HG03520 (cell line): ENCODE measurements at regions not wholly inside any gene's neighbourhood (a gene's known extent, or its start where the extent isn't known, plus 50 kb on each side); places are given as distances from the start of the nearest gene placed in this dataset.
"Not testable (repeated sequence)": the region's sequence is repeated elsewhere in the genome, so short reads cannot be mapped to it uniquely, and the experiment has no call there.

Experiments used
- ATAC-seq: cut with Tn5 transposase; IDR thresholded peaks from one replicate; pipeline ENCODE4 v1.9.1; 2021; ENCODE audit warnings: mild to moderate bottlenecking, moderate library complexity; ENCODE audit not compliant: unreplicated experiment

DNA sequence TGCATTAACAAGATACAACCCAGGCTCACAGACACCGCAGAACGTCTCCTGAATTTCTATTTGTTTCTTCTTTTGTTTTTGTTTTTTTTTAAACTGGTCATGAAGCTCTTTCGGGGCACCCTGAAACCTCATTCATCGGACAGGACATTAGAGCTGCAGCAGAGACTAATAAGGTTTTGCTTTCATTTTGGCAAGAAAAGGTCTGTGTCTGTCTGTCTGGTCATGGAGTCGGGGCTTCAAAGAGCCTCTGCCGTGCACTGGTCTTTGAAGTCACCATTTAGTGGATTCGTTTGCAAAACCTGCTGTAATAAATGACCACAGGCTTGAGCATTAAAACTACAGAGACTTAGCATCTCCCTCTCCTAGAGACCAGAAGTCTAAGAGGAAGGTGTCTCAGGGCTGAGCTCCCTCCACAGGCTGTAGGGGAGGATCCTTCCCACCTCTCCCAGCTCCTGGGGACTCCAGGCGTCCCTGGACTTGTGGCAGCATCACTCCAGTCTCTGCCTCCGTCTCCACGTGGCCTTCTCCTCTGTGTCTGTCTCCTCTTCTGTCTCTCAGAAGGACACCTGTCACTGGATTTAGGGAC, 247.5 kb downstream of the CRLF2 start:
- ATAC-seq, result no peak

GRCh38 chrX:960821-961220, 251.6 kb downstream of the CRLF2 start:
- ATAC-seq, result no peak

- no peak for ATAC-seq
Measured at GRCh38 chrX:959595-959994, 252.9 kb downstream of the CRLF2 start.

DNA sequence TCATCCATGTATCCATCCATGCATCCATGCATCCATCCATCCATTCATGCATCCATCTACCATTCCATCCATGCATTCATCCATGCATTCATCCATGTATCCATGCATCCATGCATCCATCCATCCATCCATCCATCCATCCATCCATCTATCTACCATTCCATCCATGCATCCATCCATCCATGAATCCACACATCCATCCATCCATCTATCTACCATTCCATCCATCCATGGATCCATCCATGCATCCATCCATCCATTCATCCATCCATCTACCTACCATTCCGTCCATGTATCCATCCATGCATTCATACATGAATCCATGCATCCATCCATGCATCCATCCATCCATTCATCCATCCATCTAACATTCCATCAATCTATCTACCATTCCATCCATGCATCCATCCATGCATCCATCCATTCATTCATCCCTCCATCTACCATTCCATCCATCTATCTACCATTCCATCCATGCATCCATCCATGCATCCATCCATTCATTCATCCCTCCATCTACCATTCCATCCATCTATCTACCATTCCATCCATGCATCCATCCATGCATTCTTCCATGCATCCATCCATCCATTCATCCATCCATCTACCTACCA, 257.2 kb downstream of the CRLF2 start:
- not testable (repeated sequence) for ATAC-seq

DNA sequence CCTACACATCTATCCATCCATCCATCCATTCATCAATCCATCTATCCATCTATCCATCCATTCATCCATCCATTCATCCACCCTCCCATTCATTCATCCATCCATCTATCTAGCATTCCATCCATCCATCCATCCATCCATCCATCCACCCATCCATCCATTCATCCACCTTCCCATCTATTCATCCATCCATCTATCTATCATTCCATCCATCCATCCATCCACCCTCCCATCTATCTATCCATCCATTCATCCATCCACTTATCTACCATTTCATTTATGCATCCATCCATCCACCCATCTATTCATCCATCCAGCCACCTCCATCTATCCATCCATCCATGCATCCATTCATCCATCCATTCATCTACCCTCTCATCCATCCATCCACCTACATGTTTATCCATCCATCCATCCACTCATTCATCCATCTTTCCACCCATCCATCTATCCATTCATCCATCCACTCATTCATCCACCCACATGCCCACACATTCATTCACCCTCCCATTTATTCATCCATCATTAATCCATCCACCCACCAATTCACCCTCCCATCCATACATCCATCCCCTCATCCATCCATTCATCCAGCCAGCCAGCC, 258.5 kb downstream of the CRLF2 start:
- no peak for ATAC-seq

GRCh38 chrX:952816-953215, 259.6 kb downstream of the CRLF2 start:
- ATAC-seq, result no peak

- ATAC-seq, result not testable (repeated sequence)
Measured at GRCh38 chrX:947262-947661, 265.2 kb downstream of the CRLF2 start.

DNA sequence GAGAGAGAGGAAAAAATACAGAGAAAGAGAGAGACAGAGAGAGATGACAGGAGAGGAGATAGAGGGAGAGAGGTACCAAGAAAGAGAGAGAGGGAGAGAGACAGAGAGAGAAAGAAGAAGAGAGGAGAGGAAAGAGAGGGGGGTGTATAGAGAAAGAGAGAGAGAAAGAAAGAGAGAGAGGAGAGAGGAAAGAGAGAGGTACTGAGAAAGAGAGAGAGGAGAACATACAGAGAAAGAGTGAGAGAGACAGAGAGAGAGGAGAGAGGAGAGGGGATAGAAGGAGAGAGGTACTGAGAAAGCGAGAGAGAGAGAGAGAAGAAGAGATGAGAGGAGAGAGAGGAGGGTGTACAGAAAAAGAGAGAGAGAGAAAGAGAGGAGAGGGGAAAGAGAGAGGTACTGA, 269.4 kb downstream of the CRLF2 start:
- no peak for ATAC-seq

GRCh38 chrX:940691-941090, 271.8 kb downstream of the CRLF2 start:
- ATAC-seq, result no peak

DNA sequence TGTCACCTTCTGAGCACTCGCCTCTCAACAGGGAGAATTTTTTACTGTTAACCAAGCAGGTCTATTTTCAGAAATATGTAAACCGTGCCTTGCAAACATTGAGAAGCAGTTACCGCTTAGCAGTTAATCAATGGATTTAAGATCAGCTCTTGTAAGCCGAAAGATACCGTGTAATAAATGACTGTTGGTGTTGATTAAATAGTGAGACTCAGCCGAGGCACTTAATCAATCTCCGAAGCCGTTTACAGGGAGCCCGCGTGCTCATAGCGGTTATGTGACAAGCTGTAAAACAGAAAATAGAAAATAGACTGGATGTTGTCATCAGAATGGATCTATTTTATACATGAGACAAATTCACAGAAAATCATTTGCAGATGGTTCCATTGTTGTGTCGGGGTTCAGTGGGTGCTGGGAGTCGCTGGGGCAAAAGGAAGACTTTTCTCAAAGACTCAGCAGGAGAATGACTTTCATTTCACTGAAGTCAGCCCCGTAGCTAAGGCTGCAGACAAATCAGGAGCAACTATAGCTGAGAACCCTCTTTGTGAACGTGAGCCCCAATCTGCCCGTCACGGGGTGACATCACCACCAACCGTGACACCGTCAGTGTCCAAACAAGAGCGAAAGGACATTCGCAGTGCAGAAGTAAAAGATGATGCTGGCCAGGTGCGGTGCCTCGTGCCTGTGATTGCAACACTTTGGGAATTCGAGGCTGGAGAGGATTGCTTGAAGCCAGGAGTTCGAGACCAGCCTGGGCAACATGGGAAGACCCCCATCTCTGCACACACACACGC, 275.3 kb downstream of the CRLF2 start:
- ATAC-seq, result no peak

GRCh38 chrX:933611-934010, 278.8 kb downstream of the CRLF2 start:
- no peak for ATAC-seq

- ATAC-seq, result no peak
Measured at GRCh38 chrX:928606-929005, 283.8 kb downstream of the CRLF2 start.

- ATAC-seq, result no peak
Measured at GRCh38 chrX:926991-927390, 285.5 kb downstream of the CRLF2 start.

DNA sequence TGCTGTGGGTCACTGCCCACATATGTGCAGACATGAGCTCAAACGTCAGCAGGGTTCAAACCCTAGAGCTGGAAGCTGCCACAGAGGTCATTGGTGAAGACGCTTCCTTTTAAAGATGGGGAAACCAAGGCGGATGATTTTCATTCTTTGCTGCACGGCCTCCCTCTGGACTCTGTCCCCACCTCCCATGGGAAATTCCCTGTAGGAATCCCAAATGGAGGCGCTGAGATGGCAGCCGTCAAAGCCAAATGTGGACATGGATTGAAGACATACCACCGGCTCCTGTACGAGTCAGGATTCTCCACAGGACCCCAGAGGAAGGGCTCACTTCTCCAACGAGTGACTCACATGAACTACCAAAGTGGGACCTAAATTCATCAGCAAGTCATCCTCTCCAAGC, 286.4 kb downstream of the CRLF2 start:
- ATAC-seq, result no peak

- ATAC-seq, result no peak
Measured at GRCh38 chrX:925652-926061, 286.8 kb downstream of the CRLF2 start.

DNA sequence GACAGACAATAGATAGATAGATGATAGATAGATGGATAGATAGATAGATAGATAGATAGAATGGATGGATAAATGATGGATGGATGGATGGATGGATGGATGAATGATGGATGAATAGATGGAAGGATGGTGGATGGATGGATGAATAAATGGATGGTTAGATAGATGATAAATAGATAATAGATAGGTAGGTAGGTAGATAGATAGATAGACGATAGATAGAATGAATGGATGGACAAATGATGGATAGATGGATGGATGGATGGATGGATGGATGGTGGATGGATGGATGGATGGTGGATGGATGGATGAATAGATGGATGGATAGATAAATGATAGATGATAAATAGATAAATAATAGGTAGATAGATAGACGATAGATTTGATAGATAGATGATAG, 287.4 kb downstream of the CRLF2 start:
- ATAC-seq, result no peak

GRCh38 chrX:924017-924416, 288.4 kb downstream of the CRLF2 start:
- no peak for ATAC-seq

- no peak for ATAC-seq
Measured at GRCh38 chrX:920234-920799, 289.7 kb downstream of the SHOX start.

DNA sequence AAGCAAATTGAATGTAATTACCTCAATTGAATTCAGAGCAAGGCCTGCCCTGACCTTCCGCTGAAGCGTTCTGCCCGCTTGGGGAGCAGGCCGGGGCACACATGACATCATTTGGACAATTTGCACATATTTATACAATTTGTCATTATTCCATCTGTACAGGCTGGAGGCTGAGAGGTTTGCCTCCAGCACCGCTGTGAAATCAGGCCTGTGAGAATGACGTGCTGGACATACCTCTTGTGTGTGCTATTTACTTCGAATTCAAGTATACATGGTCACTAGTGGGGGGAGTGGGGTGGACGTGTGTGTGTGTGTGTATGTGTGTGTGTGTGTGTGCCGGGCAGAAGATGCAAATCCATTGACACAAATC, 285.6 kb downstream of the SHOX start:
- ATAC-seq, result no peak

- ATAC-seq, result no peak
Measured at GRCh38 chrX:915427-916229, 285.0 kb downstream of the SHOX start.

GRCh38 chrX:914206-914605, 283.6 kb downstream of the SHOX start:
- ATAC-seq, result no peak
